Left ventricle myocardium inferior (tissue), 1 donor: ENCODE measurements at regions not wholly inside any gene's neighbourhood (a gene's known extent, or its start where the extent isn't known, plus 50 kb on each side); places are given as distances from the start of the nearest gene placed in this dataset.

Source experiments
- DNase-seq: peaks from one replicate; pipeline ENCODE4 v3.0.0-alpha.2; 2020
- H3K27ac ChIP-seq: fragments of 200-600 bp; replicated peaks from 2 replicates; pipeline ENCODE4 v1.8.0; 2021
- H3K27me3 ChIP-seq: fragments of 200-600 bp; 2 replicates; pipeline ENCODE4 v1.8.0; 2021; ENCODE audit warnings: low read depth
- H3K36me3 ChIP-seq: fragments of 200-600 bp; 2 replicates; pipeline ENCODE4 v1.8.0; 2021
- H3K4me1 ChIP-seq: fragments of 200-600 bp; 2 replicates; pipeline ENCODE4 v1.8.0; 2021
- H3K4me3 ChIP-seq: fragments of 200-600 bp; 2 replicates; pipeline ENCODE4 v1.8.0; 2021; ENCODE audit warnings: mild to moderate bottlenecking, moderate library complexity
- H3K9me3 ChIP-seq: fragments of 200-600 bp; replicated peaks from 2 replicates; pipeline ENCODE4 v1.8.0; 2021
- intact Hi-C: fragments of 100-400 bp; cut with micrococcal nuclease; formaldehyde crosslinking; loops from one replicate; pipeline ENCODE4 v1.11.0; 2022
- TF ChIP-seq, protein P1 (sequence below): fragments of 200-600 bp; IDR thresholded peaks from 2 replicates; pipeline ENCODE4 v1.8.0; 2021; ENCODE audit warnings: antibody characterized with exemption, mild to moderate bottlenecking, borderline replicate concordance
- donor health status: DM: no; HTN: yes; CAD: no; lungs with severe emphysema.

DNA sequence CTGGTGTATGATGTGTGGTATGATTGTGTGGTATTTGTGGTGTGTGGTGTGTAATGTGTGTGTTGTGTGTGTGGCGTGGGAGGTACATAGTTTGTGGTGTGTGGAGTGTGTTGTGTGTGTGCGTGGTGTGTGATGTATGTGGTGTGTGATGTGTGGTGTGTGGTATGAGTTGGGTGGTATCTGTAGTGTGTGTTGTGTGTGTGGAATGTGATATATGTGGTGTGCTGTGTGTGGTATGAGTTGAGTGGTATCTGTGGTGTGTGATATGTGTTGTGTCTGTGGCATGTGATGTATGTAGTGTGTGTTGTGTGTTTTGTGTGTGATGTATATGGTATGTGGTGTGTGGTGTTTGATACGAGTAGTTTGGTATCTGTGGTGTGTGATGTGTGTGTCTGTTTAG is 272.5 kb upstream of the IRX1 start:
- Histone ChIP-seq H3K27ac (no peak overlapping the region), H3K4me3 (no peak overlapping the region), H3K4me1 (no peaks in the 10 kb centered on the region), H3K36me3 (no peaks in the 10 kb centered on the region), H3K9me3 (no peaks in the 10 kb centered on the region), H3K27me3 (peaks cover 11% of the 10 kb centered on the region)
- TF ChIP-seq, protein P1, sequence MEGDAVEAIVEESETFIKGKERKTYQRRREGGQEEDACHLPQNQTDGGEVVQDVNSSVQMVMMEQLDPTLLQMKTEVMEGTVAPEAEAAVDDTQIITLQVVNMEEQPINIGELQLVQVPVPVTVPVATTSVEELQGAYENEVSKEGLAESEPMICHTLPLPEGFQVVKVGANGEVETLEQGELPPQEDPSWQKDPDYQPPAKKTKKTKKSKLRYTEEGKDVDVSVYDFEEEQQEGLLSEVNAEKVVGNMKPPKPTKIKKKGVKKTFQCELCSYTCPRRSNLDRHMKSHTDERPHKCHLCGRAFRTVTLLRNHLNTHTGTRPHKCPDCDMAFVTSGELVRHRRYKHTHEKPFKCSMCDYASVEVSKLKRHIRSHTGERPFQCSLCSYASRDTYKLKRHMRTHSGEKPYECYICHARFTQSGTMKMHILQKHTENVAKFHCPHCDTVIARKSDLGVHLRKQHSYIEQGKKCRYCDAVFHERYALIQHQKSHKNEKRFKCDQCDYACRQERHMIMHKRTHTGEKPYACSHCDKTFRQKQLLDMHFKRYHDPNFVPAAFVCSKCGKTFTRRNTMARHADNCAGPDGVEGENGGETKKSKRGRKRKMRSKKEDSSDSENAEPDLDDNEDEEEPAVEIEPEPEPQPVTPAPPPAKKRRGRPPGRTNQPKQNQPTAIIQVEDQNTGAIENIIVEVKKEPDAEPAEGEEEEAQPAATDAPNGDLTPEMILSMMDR, result no peak
- DNase-seq, result no peak
- intact Hi-C loops, result no loop called here

DNA sequence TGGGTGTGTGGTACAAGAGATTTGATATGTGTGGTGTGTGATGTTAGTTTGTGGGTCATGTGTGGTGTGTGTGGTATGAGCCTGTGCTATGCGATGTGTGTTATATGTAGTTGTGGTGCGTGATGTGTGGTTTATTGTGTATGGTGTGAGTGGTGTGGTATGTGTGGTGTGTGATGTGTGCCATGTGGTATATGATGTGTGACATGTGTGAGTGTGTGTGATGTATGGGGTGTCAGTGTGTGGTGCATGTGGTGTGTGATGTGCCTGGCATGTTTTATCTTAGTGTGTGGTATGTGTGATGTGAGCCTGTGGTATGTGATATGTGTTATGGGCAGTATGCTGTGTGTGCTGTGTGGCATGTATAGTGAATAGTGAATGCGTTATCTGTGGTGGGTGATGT is 273.0 kb upstream of the IRX1 start:
- TF ChIP-seq, protein P1, result no peak
- Histone ChIP-seq H3K27me3 (peaks cover 11% of the 10 kb centered on the region), H3K27ac (no peak overlapping the region), H3K9me3 (no peaks in the 10 kb centered on the region), H3K36me3 (no peaks in the 10 kb centered on the region), H3K4me3 (no peak overlapping the region), H3K4me1 (no peaks in the 10 kb centered on the region)
- intact Hi-C loops, result no loop called here
- no peak for DNase-seq

DNA sequence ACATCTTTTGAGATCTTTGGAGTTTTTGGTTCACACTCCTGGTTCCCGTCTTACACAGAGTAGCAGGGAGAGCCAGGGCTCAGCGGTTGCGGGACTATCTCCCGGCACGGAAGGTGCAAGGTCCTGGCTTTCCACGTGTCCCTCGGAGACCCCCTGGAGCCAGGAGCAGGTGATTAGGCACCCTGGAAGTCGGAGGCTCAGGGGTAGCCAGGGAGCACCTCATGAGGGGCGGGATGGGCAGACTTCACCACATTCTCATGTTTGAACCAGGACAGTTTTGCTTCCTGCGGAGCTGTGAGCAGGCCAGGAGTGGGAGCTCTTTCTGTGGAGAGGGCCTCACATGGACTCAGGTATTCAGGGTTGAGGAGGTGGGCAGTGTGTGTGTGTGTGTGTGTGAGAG is 273.7 kb upstream of the IRX1 start:
- H3K36me3 ChIP-seq, result no peaks in the 10 kb centered on the region
- no peaks in the 10 kb centered on the region for H3K9me3 ChIP-seq
- H3K27ac ChIP-seq, result no peak overlapping the region
- no peak for DNase-seq
- intact Hi-C loops, result no loop called here
- no peaks in the 10 kb centered on the region for H3K4me1 ChIP-seq
- TF ChIP-seq, protein P1, result no peak
- H3K4me3 ChIP-seq, result no peak overlapping the region
- H3K27me3 ChIP-seq, result peaks cover 11% of the 10 kb centered on the region

DNA sequence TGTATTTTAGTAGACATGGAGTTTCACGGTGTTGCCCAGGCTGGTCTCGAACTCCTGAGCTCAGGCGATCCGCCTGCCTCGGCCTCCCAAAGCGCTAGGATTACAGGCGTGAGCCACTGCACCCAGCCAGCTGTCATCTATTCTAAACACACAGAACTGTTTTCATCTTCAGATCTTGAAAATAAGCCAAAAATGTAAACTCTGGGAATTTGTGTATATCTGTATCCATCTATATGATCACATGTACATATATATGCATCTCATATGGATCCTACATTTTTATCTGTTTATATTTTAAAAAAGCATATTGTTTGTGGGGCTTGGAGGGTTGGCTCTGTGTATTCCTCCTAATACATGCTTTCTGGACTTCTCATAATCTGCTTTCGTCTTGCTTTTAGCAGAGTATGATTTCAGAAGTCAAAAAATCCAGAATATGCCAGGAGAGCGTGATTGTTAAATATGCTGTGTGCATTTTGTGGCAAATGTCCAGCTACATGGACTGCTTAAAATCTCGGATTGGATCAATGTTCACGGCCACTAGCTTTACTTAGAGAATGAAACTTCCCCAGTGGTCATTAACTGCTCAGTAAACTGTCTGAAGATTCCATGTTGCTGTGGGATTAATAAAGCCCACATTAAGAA is 274.4 kb upstream of the IRX1 start:
- Histone ChIP-seq H3K9me3 (no peaks in the 10 kb centered on the region), H3K27me3 (peaks cover 11% of the 10 kb centered on the region), H3K27ac (no peak overlapping the region), H3K36me3 (no peaks in the 10 kb centered on the region), H3K4me1 (no peaks in the 10 kb centered on the region), H3K4me3 (no peak overlapping the region)
- intact Hi-C loops, result no loop called here
- DNase-seq, result no peak
- TF ChIP-seq, protein P1, result no peak

DNA sequence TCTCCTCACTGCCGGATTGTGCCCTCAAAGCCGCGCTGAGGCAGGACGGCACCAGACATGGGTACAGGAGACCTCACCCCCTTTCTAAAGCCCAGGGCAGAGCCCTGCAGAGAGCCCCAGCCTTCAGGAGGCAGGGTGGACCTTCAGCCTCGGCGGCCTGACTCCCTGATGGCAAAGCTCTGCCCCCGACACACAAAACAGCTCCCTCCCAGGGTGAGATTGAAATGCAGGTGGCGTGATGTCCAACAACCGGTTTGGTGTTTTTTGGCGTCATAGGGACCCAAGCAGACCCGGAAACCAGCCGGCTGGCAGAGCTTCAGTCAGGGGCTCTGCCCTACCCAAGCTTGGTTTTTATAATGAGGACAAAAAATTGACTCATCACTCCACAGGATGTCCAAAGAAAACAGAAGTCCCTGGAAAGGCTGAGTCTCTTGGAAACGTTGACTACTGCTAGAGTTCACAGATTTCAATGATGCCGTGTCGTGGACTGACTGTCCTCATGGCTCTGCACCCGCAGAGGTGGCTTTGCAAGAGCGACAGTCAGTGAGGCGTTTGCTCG is 275.2 kb upstream of the IRX1 start:
- intact Hi-C loops, result no loop called here
- Histone ChIP-seq H3K9me3 (no peaks in the 10 kb centered on the region), H3K27ac (no peak overlapping the region), H3K27me3 (peaks cover 16% of the 10 kb centered on the region), H3K36me3 (no peaks in the 10 kb centered on the region), H3K4me1 (no peaks in the 10 kb centered on the region), H3K4me3 (no peak overlapping the region)
- TF ChIP-seq, protein P1, result no peak
- no peak for DNase-seq
